Gastrocnemius medialis (tissue), 4 donors: ENCODE measurements at regions not wholly inside any gene's neighbourhood (a gene's known extent, or its start where the extent isn't known, plus 50 kb on each side); places are given as distances from the start of the nearest gene placed in this dataset.

Experiments used
- ATAC-seq, 2 donors: fragments of 150-250 bp; one replicate each; pipeline ENCODE4 v1.9.1; 2016
- DNase-seq, 2 donors: peaks; one replicate each; pipeline ENCODE4 v3.0.0-alpha.2; 2019
- H3K27ac ChIP-seq, 4 donors: fragments of 200-600 bp; sonication (generic); 1 replicate in 1 of 4; 2 replicates in 3 of 4; pipeline ENCODE4 v1.5.1; 2016 to 2018; ENCODE audit warnings: mild to moderate bottlenecking in 2 of 4, moderate library complexity in 1 of 4
- H3K27me3 ChIP-seq, 3 donors: fragments of 200-600 bp; sonication (generic) in 2 of 3; 1 replicate in 1 of 3; 2 replicates in 2 of 3; pipeline versions ENCODE4 v1.5.1 to v1.6.0; 2016 to 2019; ENCODE audit warnings: mild to moderate bottlenecking in 1 of 3, moderate library complexity in 1 of 3
- H3K36me3 ChIP-seq, 2 donors: fragments of 200-600 bp; sonication (generic) in 1 of 2; one replicate each; pipeline ENCODE4 v1.5.1; 2017 to 2018
- H3K4me1 ChIP-seq, 2 donors: fragments of 200-600 bp; sonication (generic) in 1 of 2; one replicate each; pipeline ENCODE4 v1.5.1; 2016 to 2017; ENCODE audit warnings: mild to moderate bottlenecking in 2 of 2
- H3K4me3 ChIP-seq, 4 donors: fragments of 200-600 bp; sonication (generic) in 3 of 4; 1 replicate in 1 of 4; 2 replicates in 3 of 4; pipeline ENCODE4 v1.5.1; 2016 to 2019; ENCODE audit warnings: mild to moderate bottlenecking in 2 of 4
- H3K9me3 ChIP-seq, 3 donors: fragments of 200-600 bp; sonication (generic) in 2 of 3; 1 replicate in 1 of 3; 2 replicates in 2 of 3; pipeline ENCODE4 v1.5.1; 2016 to 2019
- POLR2A ChIP-seq, 2 donors: fragments of 450-650 bp; IDR thresholded peaks; one replicate each; pipeline ENCODE4 v1.6.1; 2017; ENCODE audit warnings: antibody characterized with exemption in 2 of 2, mild to moderate bottlenecking in 2 of 2, moderate library complexity in 2 of 2
- in situ Hi-C, 4 donors: fragments of 200-750 bp; cut with MboI; loops; one replicate each; pipeline versions ENCODE4 v1.15.0 to v1.8.0; 2017; ENCODE audit warnings: low sequenced_read_pairs in 4 of 4
- intact Hi-C: fragments of 100-400 bp; cut with DNase I; formaldehyde crosslinking; loops from one replicate; pipeline ENCODE4 v1.15.1; 2023; ENCODE audit warnings: low total_unique reads
- TF ChIP-seq, protein P1 (sequence below), 5 experiments: fragments of 450-650 bp in 3 of 5; fragments of 200-600 bp in 2 of 5; sonication (generic) in 2 of 5; IDR thresholded peaks in 4 of 5; conservative IDR thresholded peaks in 1 of 5; 1 replicate in 4 of 5; 2 replicates in 1 of 5; pipeline ENCODE4 v1.5.1; 2016 to 2019; ENCODE audit warnings: antibody characterized with exemption in 5 of 5, mild to moderate bottlenecking in 3 of 5, moderate library complexity in 3 of 5

DNA sequence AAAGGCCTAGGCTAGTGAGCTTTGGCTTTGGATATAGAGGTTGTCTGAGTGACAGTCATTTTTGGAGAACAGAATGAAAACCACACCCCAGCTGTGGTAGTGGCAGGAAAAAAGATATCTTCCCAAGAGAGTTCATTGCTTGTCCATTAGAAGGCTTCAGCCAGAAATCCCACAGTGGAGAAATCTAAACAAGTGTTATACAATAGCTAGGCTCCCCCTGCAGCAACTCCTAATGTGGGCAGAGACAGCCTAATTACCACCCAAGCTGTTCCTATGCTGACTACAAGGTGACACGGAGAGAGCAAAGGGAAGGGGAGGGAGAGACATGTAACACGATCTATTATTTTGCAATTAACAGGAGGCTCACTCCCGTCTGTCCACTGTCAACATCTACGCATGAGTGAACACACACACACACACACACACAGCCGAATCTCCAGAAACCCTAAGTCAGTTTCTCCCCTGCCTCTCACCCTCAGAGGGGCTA, 147.5 kb upstream of the TCF21 start:
- ATAC-seq: peak; percentile 85 to 90
- intact Hi-C loops: no loop called here

DNA sequence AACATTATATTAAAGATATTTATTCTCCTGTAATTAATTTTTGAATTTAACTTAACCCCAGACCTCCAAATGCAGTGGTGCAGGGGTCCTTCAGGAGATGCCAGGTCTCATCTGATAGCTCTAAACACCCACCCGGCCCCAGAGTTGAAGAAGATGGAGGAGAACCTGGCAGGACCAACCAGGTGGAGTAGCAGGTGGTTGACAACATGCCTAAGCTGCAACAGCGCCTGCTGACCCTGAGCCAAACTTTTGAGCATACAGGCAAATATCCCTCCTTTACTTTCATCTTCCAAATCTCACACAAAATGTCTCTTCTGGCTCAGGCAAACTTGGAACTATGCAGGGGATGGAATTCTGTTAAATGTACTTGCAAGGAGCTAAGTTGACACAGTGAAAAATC, 145.3 kb upstream of the TCF21 start:
- Histone ChIP-seq H3K36me3 (no peaks in the 10 kb centered on the region), H3K27me3 (no peaks in the 10 kb centered on the region), H3K4me3 (no peak overlapping the region), H3K27ac (no peak overlapping the region), H3K4me1 (peaks cover 0 to 7% of the 10 kb centered on the region in 2 donors), H3K9me3 (no peaks in the 10 kb centered on the region)
- in situ Hi-C loops: no loop called here
- DNase-seq: no peak
- TF ChIP-seq POLR2A (IDR thresholded peaks at IDR 0.05): no peak
- TF ChIP-seq, protein P1, sequence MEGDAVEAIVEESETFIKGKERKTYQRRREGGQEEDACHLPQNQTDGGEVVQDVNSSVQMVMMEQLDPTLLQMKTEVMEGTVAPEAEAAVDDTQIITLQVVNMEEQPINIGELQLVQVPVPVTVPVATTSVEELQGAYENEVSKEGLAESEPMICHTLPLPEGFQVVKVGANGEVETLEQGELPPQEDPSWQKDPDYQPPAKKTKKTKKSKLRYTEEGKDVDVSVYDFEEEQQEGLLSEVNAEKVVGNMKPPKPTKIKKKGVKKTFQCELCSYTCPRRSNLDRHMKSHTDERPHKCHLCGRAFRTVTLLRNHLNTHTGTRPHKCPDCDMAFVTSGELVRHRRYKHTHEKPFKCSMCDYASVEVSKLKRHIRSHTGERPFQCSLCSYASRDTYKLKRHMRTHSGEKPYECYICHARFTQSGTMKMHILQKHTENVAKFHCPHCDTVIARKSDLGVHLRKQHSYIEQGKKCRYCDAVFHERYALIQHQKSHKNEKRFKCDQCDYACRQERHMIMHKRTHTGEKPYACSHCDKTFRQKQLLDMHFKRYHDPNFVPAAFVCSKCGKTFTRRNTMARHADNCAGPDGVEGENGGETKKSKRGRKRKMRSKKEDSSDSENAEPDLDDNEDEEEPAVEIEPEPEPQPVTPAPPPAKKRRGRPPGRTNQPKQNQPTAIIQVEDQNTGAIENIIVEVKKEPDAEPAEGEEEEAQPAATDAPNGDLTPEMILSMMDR (IDR thresholded peaks at IDR 0.05 in 4 of 5, conservative IDR thresholded peaks at IDR 0.05 in 1 of 5): no peak
- ATAC-seq: no peak
- intact Hi-C loops: no loop called here

More for the DNA sequence above, 147.5 kb upstream of the TCF21 start:
- Histone ChIP-seq H3K27me3 (no peaks in the 10 kb centered on the region), H3K4me3 (no peak overlapping the region), H3K4me1 (peaks cover 0 to 7% of the 10 kb centered on the region in 2 donors), H3K9me3 (no peaks in the 10 kb centered on the region), H3K27ac (peak overlapping the region; percentile 9 to 64 (median 60)), H3K36me3 (no peaks in the 10 kb centered on the region)
- in situ Hi-C loops: no loop called here
- DNase-seq: peak; percentile 11 to 31
- TF ChIP-seq, protein P1 (IDR thresholded peaks at IDR 0.05 in 4 of 5, conservative IDR thresholded peaks at IDR 0.05 in 1 of 5): no peak
- TF ChIP-seq POLR2A (IDR thresholded peaks at IDR 0.05): no peak

DNA sequence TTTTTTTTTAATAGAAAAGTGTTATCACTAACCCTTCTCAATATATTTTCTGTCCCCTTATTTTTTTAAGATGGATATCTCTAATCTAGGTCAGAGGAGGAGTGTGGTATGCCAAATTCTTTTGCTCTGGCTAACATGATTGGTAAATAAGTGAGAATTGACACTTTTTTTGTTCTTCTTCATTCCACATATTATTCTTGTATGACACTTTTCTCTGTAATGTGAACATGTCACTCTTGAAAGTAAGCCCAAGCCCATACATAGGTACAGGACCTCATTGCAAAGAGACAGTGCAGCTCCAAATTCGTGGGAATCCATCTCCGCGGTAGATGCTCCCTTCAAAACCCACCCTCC, 142.5 kb upstream of the TCF21 start:
- intact Hi-C loops: no loop called here
- ATAC-seq: no peak
- H3K9me3 ChIP-seq: no peaks in the 10 kb centered on the region
- DNase-seq: no peak
- H3K4me3 ChIP-seq: no peak overlapping the region
- in situ Hi-C loops: no loop called here
- H3K36me3 ChIP-seq: no peaks in the 10 kb centered on the region
- H3K4me1 ChIP-seq: peaks cover 0 to 3% of the 10 kb centered on the region in 2 donors
- no peak overlapping the region for H3K27ac ChIP-seq
- no peaks in the 10 kb centered on the region for H3K27me3 ChIP-seq
- TF ChIP-seq, protein P1 (IDR thresholded peaks at IDR 0.05 in 4 of 5, conservative IDR thresholded peaks at IDR 0.05 in 1 of 5): no peak
- TF ChIP-seq POLR2A (IDR thresholded peaks at IDR 0.05): no peak

DNA sequence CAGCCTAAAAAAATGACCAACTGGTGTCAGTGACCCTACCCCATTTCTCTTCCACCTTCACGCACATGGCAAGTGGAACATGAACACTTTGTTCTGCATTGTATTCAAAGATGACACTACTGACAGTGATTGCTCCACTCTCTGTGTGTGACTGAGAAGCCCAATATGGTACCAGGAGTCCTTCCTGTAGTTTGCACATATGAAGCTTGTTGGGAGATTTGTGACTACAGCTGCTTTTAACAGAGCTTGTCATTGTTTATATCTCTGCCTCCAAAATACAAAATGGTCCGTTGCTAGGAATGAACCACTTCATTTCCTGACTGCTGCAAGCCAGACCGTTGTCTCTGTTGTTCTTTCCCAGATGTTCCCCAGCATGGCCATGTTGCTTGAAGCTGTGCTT, 140.3 kb upstream of the TCF21 start:
- Histone ChIP-seq H3K9me3 (no peaks in the 10 kb centered on the region), H3K27ac (no peak overlapping the region), H3K36me3 (no peaks in the 10 kb centered on the region), H3K4me1 (no peaks in the 10 kb centered on the region), H3K27me3 (no peaks in the 10 kb centered on the region), H3K4me3 (no peak overlapping the region)
- intact Hi-C loops (no loop called here), in situ Hi-C loops (no loop called here)
- ATAC-seq: no peak
- no peak for DNase-seq
- TF ChIP-seq POLR2A (IDR thresholded peaks at IDR 0.05): no peak

DNA sequence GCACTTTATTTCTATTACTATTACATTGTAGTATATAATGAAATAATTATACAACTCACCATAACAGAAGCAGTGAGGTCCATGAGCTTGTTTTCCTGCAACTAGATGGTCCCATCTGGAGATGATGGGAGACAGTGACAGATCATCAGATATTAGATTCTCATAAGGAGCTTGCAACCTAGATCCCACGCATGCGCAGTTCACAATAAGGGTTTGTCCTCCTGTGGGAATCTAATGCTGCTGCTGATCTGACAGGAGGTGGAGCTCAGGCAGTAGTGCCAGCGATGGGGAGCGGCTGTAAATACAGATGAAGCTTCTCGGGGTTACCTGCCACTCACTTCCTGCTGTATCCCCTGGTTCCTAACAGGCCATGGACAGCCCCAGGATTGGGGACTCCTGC, 139.5 kb upstream of the TCF21 start:
- H3K27me3 ChIP-seq: no peaks in the 10 kb centered on the region
- TF ChIP-seq, protein P1 (IDR thresholded peaks at IDR 0.05 in 4 of 5, conservative IDR thresholded peaks at IDR 0.05 in 1 of 5): no peak
- TF ChIP-seq POLR2A (IDR thresholded peaks at IDR 0.05): no peak
- H3K27ac ChIP-seq: no peak overlapping the region
- DNase-seq: no peak
- ATAC-seq: no peak
- H3K4me3 ChIP-seq: no peak overlapping the region
- in situ Hi-C loops (no loop called here), intact Hi-C loops (no loop called here)
- no peaks in the 10 kb centered on the region for H3K9me3 ChIP-seq
- H3K4me1 ChIP-seq: no peaks in the 10 kb centered on the region
- H3K36me3 ChIP-seq: no peaks in the 10 kb centered on the region
